ENCODE measurements at regions not wholly inside any gene's neighbourhood (a gene's known extent, or its start where the extent isn't known, plus 50 kb on each side); places are given as distances from the start of the nearest gene placed in this dataset.
A peak's percentile ranks its signal among the peaks of the same experiment; 100 is the strongest.

- CTCF ChIA-PET, result interaction anchor here (1.1 kb wide), 1 partner anchor 17 kb away, joined by 3 read pairs; no protein-coding TSS in a partner anchor
- POLR2A ChIA-PET, result no interaction called here
Measured at GRCh38 chr13:80140685-80141084, 200.2 kb downstream of the SPRY2 start.

GRCh38 chr13:80139196-80139595, 201.7 kb downstream of the SPRY2 start:
- Histone ChIP-seq H3K4me3 (ENCODE audit: low read depth, low read length) (no peak overlapping the region), H3K9me3 (ENCODE audit: control insufficient read depth, insufficient read depth, low read length) (no peaks in the 10 kb centered on the region), H3K27ac (ENCODE audit: low read depth, low read length) (no peak overlapping the region), H3K27me3 (ENCODE audit: control insufficient read depth, insufficient read depth, low read length) (no peaks in the 10 kb centered on the region)
- no peak for DNase-seq (ENCODE audit: low read depth, low spot score)
- ChIA-PET CTCF (no interaction called here), POLR2A (no interaction called here)
- no peak for TF ChIP-seq CTCF (IDR thresholded peaks at IDR 0.05; ENCODE audit: low read depth, low read length)

More at GRCh38 chr13:80140685-80141084, 200.2 kb downstream of the SPRY2 start:
- no peaks in the 10 kb centered on the region for H3K27me3 ChIP-seq (ENCODE audit: control insufficient read depth, insufficient read depth, low read length)
- no peak for DNase-seq (ENCODE audit: low read depth, low spot score)
- H3K27ac ChIP-seq (ENCODE audit: low read depth, low read length), result peak overlapping the region; percentile 23
- no peak overlapping the region for H3K4me3 ChIP-seq (ENCODE audit: low read depth, low read length)
- H3K9me3 ChIP-seq (ENCODE audit: control insufficient read depth, insufficient read depth, low read length), result no peaks in the 10 kb centered on the region
- TF ChIP-seq CTCF (IDR thresholded peaks at IDR 0.05; ENCODE audit: low read depth, low read length), result no peak

GRCh38 chr13:80137994-80138393, 202.9 kb downstream of the SPRY2 start:
- H3K9me3 ChIP-seq (ENCODE audit: control insufficient read depth, insufficient read depth, low read length), result no peaks in the 10 kb centered on the region
- no peak for TF ChIP-seq CTCF (IDR thresholded peaks at IDR 0.05; ENCODE audit: low read depth, low read length)
- ChIA-PET POLR2A (no interaction called here), CTCF (interaction anchor here (1.4 kb wide), 1 partner anchor 205 kb away, joined by 5 read pairs; no protein-coding TSS in a partner anchor)
- no peak overlapping the region for H3K27ac ChIP-seq (ENCODE audit: low read depth, low read length)
- no peaks in the 10 kb centered on the region for H3K27me3 ChIP-seq (ENCODE audit: control insufficient read depth, insufficient read depth, low read length)
- H3K4me3 ChIP-seq (ENCODE audit: low read depth, low read length), result no peak overlapping the region
- no peak for DNase-seq (ENCODE audit: low read depth, low spot score)

- Histone ChIP-seq H3K27ac (ENCODE audit: low read depth, low read length) (no peak overlapping the region), H3K4me3 (ENCODE audit: low read depth, low read length) (no peak overlapping the region), H3K27me3 (ENCODE audit: control insufficient read depth, insufficient read depth, low read length) (no peaks in the 10 kb centered on the region), H3K9me3 (ENCODE audit: control insufficient read depth, insufficient read depth, low read length) (no peaks in the 10 kb centered on the region)
- POLR2A ChIA-PET, result no interaction called here
- no peak for DNase-seq (ENCODE audit: low read depth, low spot score)
- CTCF ChIA-PET, result no interaction called here
- TF ChIP-seq CTCF (IDR thresholded peaks at IDR 0.05; ENCODE audit: low read depth, low read length), result no peak
Measured at GRCh38 chr13:80134346-80134745, 206.6 kb downstream of the SPRY2 start.

- POLR2A ChIA-PET, result interaction anchor here (1.2 kb wide), 1 partner anchor 13 kb away, joined by 3 read pairs; no protein-coding TSS in a partner anchor
- Histone ChIP-seq H3K9me3 (ENCODE audit: control insufficient read depth, insufficient read depth, low read length) (no peaks in the 10 kb centered on the region), H3K4me3 (ENCODE audit: low read depth, low read length) (no peak overlapping the region), H3K27me3 (ENCODE audit: control insufficient read depth, insufficient read depth, low read length) (no peaks in the 10 kb centered on the region), H3K27ac (ENCODE audit: low read depth, low read length) (no peak overlapping the region)
- no peak for DNase-seq (ENCODE audit: low read depth, low spot score)
- TF ChIP-seq CTCF (IDR thresholded peaks at IDR 0.05; ENCODE audit: low read depth, low read length), result no peak
- CTCF ChIA-PET, result interaction anchor here (1.5 to 2.0 kb wide), 2 partner anchors 10 to 209 kb away, joined by 3 to 12 read pairs; no protein-coding TSS in a partner anchor
Measured at GRCh38 chr13:80133631-80134261, 207.2 kb downstream of the SPRY2 start.

All from AG04450 (cell line).